ENCODE measurements at regions not wholly inside any gene's neighbourhood (a gene's known extent, or its start where the extent isn't known, plus 50 kb on each side); places are given as distances from the start of the nearest gene placed in this dataset.
"Not testable (repeated sequence)": the region's sequence is repeated elsewhere in the genome, so short reads cannot be mapped to it uniquely, and the experiment has no call there.

GRCh38 chr13:40368127-40368891 is 298.1 kb downstream of the FOXO1 start:
- FAIRE-seq: no peak

GRCh38 chr13:40370661-40371060 is 295.8 kb downstream of the FOXO1 start:
- FAIRE-seq (no peak), DNase-seq (ENCODE audit: low spot score in 2 of 2) (no peak)

More at GRCh38 chr13:40368127-40368891, 298.1 kb downstream of the FOXO1 start:
- DNase-seq (ENCODE audit: low spot score in 2 of 2): no peak

- FAIRE-seq (no peak), DNase-seq (ENCODE audit: low spot score in 2 of 2) (no peak)
These were observed 294.8 kb downstream of the FOXO1 start for GRCh38 chr13:40371531-40372125.

DNA sequence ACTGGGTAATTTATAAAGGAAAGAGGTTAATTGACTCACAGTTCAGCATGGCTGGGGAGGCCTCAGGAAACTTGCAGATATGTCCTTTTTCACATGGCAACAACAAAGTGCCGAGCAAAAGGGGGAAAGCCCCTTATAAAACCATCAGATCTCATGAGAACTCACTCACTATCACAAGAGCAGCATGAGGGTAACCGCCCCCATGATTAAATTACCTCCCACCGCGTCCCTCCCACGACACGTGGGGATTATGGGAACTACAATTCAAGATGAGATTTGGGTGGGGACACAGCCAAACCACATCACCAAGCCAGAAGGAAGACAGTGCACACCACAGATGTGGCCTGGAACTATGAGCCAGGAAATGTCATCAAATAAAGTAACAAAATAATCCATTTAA is 292.8 kb downstream of the FOXO1 start:
- DNase-seq (ENCODE audit: low spot score in 2 of 2); FAIRE-seq: not testable (repeated sequence)

DNA sequence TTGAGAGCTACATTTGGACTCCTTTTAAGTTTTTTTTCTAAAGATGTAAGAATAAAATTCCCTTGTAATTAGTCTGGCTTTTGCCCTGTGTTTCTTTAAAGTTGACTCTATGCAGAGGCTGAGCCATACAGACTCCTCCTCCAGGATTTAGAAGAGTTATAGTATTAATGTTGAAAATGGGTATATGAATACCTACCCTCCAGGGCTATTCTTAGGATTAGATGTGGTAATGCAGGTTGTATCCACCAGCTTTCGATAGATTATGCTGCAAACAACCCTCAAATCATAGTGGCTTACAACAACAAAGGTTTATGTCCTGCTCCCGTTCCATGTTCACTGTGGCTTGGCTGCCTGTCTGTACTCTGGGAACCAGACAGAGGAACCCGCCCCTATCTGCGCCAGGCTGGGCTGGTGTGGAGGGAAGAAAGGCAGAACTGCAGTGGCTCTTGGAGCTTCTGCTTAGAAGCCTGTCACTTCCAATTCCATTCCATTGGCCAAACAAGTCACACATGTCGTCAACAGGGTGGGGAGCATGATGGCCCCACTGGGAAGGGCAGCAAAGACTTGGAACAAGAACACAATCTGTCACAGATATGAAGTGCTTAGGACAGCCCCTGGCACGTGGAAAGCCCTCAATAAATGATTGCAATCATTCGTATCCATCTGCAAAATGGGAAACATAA is 290.8 kb downstream of the FOXO1 start:
- FAIRE-seq (no peak), DNase-seq (ENCODE audit: low spot score in 2 of 2) (no peak)

DNA sequence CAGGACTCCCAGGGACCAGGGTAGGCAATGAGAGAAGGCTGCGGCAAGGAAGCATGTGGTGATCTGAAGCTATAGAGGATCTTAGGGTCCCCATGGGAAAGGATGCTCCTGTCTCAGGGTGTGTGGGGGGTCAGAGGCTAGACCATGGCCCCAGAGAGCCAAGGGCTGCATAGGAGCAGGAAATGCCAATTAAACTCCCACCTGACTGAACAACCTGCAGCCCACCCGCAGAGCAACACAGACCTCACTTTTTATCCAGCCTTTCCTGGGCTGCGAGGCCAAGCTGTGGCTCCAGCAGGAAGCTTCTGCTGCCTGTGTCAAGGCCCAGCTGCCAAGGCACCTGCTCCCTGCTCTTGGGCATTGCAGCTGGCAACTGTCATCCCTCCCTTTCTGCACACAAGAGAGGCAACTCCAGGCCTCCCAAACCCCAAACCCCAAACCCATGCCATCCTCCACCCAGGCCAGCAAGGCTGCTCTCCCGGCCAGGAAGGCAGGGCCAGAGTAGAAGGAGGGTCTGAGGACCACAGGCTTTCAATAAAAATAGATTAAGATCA is 290.1 kb downstream of the FOXO1 start:
- DNase-seq (ENCODE audit: low spot score in 2 of 2) (no peak), FAIRE-seq (no peak)

DNA sequence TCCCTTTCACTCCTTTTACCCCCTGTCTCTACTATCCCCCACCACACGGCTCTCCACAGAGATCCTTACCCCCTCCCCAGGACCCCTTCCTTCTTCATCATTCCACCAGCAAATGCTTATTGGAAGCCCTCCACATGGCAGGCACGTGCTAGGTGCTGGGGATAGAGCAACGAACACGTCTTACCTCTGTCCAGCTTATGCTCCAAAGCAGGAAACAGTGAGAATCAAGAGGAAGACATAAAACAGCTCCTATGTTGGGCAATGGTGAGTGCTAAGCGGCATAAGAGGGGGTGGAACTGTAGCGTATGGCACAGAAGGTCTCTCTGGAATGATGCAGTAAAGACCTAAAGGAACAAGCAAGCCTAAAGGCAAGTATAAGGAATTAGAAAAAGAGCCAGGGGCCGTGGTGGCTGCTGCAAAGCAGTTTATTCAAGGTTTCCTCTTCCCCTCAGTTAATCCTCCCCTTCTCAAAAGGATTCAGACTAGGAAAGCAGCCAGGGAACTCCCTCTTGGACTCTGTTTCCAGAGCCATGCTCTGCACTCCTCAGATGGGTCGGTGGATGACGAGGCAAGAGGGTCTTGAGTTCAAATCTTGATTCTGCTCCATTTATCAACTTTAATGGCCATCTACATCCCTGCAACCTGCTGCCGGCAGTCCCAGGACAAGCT is 289.4 kb downstream of the FOXO1 start:
- no peak for FAIRE-seq

GRCh38 chr13:40377783-40378182 is 288.7 kb downstream of the FOXO1 start:
- no peak for FAIRE-seq
- DNase-seq (ENCODE audit: low spot score in 2 of 2): no peak

More for the DNA sequence above, 289.4 kb downstream of the FOXO1 start:
- DNase-seq (ENCODE audit: low spot score in 2 of 2): no peak

- FAIRE-seq (no peak), DNase-seq (ENCODE audit: low spot score in 2 of 2) (peak in 1 of 2 donors; percentile 38)
These were observed 287.2 kb downstream of the FOXO1 start for GRCh38 chr13:40379196-40379595.

GRCh38 chr13:40379794-40380578 is 286.5 kb downstream of the FOXO1 start:
- FAIRE-seq (no peak), DNase-seq (ENCODE audit: low spot score in 2 of 2) (peak in 1 of 2 donors; percentile 19)

GRCh38 chr13:40381935-40382764 is 284.3 kb downstream of the FOXO1 start:
- DNase-seq (ENCODE audit: low spot score in 2 of 2) (no peak), FAIRE-seq (no peak)

GRCh38 chr13:40383132-40383531 is 283.3 kb downstream of the FOXO1 start:
- FAIRE-seq: no peak
- no peak for DNase-seq (ENCODE audit: low spot score in 2 of 2)

DNA sequence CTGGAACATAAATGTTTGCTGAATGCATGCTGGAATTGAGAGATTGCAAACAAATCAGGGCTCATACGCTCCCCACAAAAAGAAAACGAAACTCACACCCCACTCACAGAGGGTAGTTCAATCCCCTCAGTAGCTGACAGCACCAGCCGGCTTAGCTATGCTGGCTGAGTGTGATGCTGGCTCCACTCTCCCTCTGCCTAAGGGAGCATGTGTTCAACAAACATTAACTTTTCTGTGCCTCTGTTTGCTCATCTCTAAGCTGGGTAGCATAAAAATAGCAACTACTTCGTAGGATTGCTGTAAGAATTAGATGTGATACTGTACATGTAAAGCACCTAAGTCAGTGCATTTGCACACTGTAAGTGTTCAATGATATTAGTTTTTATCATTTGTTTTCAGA is 282.6 kb downstream of the FOXO1 start:
- DNase-seq (ENCODE audit: low spot score in 2 of 2): no peak
- FAIRE-seq: no peak

DNA sequence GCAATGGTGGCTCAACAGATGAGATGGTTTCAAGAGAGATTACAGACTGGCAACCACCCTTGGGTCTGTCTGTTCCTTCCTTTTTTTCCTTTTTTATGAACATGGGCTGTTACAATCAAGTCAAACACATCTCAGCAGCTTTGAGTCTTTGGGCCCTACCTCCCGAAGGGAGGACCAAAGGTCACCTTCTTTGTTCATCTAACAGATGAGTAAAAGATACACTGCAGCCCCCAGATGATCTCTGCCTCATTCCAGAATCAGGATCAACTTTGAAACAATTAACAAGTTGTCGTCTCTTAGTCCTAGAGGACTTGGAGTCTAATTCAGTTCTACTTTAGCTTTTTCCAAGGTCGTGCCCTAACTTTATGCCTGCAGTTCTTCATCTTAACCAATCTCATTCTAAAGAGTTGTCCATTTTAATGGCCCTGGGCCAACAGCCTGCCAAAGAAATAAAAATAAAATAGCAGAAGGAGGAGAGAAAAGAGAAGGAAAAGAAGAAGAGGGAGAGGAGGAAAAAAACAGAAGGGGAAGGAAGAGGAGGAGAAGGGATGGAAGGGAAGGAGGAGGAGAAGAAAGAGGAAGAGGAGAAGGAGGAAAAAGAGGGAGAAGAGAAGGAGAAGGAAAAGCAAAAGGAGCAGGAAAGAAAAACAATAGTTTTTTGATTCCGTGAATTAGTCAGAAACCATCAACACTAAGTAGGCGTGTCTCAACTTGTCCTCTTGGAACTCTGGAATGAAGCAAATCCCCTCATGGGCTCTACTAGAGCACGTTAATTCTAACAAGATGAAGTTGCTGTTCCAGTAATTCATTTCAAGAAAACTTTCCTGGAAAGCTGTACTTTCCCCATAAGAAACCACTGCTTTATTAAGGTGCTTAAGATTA is 281.2 kb downstream of the FOXO1 start:
- no peak for FAIRE-seq
- DNase-seq (ENCODE audit: low spot score in 2 of 2): no peak

- FAIRE-seq: no peak
- DNase-seq (ENCODE audit: low spot score in 2 of 2): no peak
These were observed 280.6 kb downstream of the FOXO1 start for GRCh38 chr13:40385858-40386180.

DNA sequence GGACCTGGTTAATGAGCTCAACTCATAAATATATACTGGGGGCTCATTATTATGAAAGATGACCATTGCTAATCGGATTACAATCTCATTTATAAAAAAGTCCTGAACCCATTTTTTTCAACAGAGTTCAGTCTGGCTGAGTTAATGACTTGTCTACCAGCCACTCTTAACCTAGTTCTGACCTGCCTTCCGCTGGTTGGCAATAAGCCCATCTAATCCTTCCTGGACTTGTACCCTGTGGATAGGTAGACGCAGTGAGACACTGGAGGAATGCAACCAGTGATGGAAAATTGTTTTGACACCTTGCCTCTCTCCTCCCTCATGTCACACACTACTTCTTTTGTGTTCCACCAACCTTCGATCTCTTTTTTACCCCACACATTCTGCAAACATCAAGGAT is 279.9 kb downstream of the FOXO1 start:
- no peak for DNase-seq (ENCODE audit: low spot score in 2 of 2)
- FAIRE-seq: no peak

- FAIRE-seq (no peak), DNase-seq (ENCODE audit: low spot score in 2 of 2) (no peak)
These were observed 278.7 kb downstream of the FOXO1 start for GRCh38 chr13:40387775-40388174.

- DNase-seq (ENCODE audit: low spot score in 2 of 2) (no peak), FAIRE-seq (no peak)
These were observed 277.8 kb downstream of the FOXO1 start for GRCh38 chr13:40388617-40389016.
